OCI-LY7 (cell line): ENCODE measurements at regions not wholly inside any gene's neighbourhood (a gene's known extent, or its start where the extent isn't known, plus 50 kb on each side); places are given as distances from the start of the nearest gene placed in this dataset.

Source experiments
- EZH2phosphoT487 ChIP-seq: fragments of 200-600 bp; sonication (generic); IDR thresholded peaks from 2 replicates; pipeline ENCODE4 v1.6.1; 2018; ENCODE audit warnings: low read depth, borderline replicate concordance, mild to moderate bottlenecking, mixed run types, antibody characterized with exemption, low read length, moderate library complexity, mixed read lengths
- TF ChIP-seq, protein P1 (sequence below): fragments of 200-600 bp; sonication (generic); conservative IDR thresholded peaks from 2 replicates; pipeline ENCODE4 v1.5.1; 2014; ENCODE audit warnings: mild to moderate bottlenecking, antibody characterized with exemption, low read length, moderate library complexity, mixed read lengths

GRCh38 chr11:54832676-54833075 is 126.0 kb downstream of the OR4A5 start:
- TF ChIP-seq, protein P1, sequence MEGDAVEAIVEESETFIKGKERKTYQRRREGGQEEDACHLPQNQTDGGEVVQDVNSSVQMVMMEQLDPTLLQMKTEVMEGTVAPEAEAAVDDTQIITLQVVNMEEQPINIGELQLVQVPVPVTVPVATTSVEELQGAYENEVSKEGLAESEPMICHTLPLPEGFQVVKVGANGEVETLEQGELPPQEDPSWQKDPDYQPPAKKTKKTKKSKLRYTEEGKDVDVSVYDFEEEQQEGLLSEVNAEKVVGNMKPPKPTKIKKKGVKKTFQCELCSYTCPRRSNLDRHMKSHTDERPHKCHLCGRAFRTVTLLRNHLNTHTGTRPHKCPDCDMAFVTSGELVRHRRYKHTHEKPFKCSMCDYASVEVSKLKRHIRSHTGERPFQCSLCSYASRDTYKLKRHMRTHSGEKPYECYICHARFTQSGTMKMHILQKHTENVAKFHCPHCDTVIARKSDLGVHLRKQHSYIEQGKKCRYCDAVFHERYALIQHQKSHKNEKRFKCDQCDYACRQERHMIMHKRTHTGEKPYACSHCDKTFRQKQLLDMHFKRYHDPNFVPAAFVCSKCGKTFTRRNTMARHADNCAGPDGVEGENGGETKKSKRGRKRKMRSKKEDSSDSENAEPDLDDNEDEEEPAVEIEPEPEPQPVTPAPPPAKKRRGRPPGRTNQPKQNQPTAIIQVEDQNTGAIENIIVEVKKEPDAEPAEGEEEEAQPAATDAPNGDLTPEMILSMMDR, result no peak
- no peak for TF ChIP-seq EZH2phosphoT487
